ENCODE measurements at regions not wholly inside any gene's neighbourhood (a gene's known extent, or its start where the extent isn't known, plus 50 kb on each side); places are given as distances from the start of the nearest gene placed in this dataset.

DNA sequence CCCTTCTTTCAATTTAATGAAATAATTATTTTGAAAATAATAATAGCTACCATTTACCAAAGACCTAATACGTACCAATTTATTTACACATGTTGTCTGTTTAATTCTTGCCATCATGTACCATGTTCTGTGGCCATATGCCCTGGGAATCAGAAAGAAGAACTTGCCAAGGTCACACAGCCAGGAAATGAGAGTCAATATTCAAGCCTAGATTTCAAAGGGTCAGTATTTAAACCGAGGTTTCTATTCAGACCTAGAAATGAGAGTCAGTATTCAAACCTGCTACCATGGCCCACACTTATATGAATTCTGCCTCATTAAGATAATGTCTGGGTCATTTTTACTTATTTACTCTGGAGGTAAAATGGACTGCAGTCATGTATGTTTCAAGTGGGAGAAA, 103.6 kb upstream of the TBL1XR1 start:
- no peak for TF ChIP-seq ZNF70 (CRISPR knock-in tag; IDR thresholded peaks at IDR 0.05)
- no peak for TF ChIP-seq ZFP3 (CRISPR knock-in tag; IDR thresholded peaks at IDR 0.05)
- no peak for TF ChIP-seq CSDC2 (CRISPR knock-in tag; IDR thresholded peaks at IDR 0.05)
- TF ChIP-seq TCF4 (CRISPR knock-in tag; IDR thresholded peaks at IDR 0.05; ENCODE audit: borderline replicate concordance) = no peak
- TF ChIP-seq BACH2 (CRISPR knock-in tag; IDR thresholded peaks at IDR 0.05; ENCODE audit: borderline replicate concordance) = no peak
- TF ChIP-seq, protein P1, sequence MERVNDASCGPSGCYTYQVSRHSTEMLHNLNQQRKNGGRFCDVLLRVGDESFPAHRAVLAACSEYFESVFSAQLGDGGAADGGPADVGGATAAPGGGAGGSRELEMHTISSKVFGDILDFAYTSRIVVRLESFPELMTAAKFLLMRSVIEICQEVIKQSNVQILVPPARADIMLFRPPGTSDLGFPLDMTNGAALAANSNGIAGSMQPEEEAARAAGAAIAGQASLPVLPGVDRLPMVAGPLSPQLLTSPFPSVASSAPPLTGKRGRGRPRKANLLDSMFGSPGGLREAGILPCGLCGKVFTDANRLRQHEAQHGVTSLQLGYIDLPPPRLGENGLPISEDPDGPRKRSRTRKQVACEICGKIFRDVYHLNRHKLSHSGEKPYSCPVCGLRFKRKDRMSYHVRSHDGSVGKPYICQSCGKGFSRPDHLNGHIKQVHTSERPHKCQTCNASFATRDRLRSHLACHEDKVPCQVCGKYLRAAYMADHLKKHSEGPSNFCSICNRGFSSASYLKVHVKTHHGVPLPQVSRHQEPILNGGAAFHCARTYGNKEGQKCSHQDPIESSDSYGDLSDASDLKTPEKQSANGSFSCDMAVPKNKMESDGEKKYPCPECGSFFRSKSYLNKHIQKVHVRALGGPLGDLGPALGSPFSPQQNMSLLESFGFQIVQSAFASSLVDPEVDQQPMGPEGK (CRISPR knock-in tag; IDR thresholded peaks at IDR 0.05; ENCODE audit: borderline replicate concordance) = no peak
- TF ChIP-seq ZNF8 (CRISPR knock-in tag; IDR thresholded peaks at IDR 0.05) = no peak
- TF ChIP-seq ZC3H10 (CRISPR knock-in tag; IDR thresholded peaks at IDR 0.05) = no peak
- TF ChIP-seq, protein P2, sequence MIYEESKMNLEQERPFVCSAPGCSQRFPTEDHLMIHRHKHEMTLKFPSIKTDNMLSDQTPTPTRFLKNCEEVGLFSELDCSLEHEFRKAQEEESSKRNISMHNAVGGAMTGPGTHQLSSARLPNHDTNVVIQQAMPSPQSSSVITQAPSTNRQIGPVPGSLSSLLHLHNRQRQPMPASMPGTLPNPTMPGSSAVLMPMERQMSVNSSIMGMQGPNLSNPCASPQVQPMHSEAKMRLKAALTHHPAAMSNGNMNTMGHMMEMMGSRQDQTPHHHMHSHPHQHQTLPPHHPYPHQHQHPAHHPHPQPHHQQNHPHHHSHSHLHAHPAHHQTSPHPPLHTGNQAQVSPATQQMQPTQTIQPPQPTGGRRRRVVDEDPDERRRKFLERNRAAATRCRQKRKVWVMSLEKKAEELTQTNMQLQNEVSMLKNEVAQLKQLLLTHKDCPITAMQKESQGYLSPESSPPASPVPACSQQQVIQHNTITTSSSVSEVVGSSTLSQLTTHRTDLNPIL (CRISPR knock-in tag; IDR thresholded peaks at IDR 0.05; ENCODE audit: low read depth) = no peak
- TF ChIP-seq, protein P3, sequence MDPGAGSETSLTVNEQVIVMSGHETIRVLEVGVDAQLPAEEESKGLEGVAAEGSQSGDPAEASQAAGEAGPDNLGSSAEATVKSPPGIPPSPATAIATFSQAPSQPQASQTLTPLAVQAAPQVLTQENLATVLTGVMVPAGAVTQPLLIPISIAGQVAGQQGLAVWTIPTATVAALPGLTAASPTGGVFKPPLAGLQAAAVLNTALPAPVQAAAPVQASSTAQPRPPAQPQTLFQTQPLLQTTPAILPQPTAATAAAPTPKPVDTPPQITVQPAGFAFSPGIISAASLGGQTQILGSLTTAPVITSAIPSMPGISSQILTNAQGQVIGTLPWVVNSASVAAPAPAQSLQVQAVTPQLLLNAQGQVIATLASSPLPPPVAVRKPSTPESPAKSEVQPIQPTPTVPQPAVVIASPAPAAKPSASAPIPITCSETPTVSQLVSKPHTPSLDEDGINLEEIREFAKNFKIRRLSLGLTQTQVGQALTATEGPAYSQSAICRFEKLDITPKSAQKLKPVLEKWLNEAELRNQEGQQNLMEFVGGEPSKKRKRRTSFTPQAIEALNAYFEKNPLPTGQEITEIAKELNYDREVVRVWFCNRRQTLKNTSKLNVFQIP (CRISPR knock-in tag; IDR thresholded peaks at IDR 0.05; ENCODE audit: borderline replicate concordance, low read depth) = no peak
- TF ChIP-seq SNAI2 (CRISPR knock-in tag; IDR thresholded peaks at IDR 0.05) = no peak
- no peak for TF ChIP-seq ESRRG (CRISPR knock-in tag; IDR thresholded peaks at IDR 0.05)
- TF ChIP-seq ISL1 (CRISPR knock-in tag; IDR thresholded peaks at IDR 0.05) = no peak
- TF ChIP-seq, protein P4, sequence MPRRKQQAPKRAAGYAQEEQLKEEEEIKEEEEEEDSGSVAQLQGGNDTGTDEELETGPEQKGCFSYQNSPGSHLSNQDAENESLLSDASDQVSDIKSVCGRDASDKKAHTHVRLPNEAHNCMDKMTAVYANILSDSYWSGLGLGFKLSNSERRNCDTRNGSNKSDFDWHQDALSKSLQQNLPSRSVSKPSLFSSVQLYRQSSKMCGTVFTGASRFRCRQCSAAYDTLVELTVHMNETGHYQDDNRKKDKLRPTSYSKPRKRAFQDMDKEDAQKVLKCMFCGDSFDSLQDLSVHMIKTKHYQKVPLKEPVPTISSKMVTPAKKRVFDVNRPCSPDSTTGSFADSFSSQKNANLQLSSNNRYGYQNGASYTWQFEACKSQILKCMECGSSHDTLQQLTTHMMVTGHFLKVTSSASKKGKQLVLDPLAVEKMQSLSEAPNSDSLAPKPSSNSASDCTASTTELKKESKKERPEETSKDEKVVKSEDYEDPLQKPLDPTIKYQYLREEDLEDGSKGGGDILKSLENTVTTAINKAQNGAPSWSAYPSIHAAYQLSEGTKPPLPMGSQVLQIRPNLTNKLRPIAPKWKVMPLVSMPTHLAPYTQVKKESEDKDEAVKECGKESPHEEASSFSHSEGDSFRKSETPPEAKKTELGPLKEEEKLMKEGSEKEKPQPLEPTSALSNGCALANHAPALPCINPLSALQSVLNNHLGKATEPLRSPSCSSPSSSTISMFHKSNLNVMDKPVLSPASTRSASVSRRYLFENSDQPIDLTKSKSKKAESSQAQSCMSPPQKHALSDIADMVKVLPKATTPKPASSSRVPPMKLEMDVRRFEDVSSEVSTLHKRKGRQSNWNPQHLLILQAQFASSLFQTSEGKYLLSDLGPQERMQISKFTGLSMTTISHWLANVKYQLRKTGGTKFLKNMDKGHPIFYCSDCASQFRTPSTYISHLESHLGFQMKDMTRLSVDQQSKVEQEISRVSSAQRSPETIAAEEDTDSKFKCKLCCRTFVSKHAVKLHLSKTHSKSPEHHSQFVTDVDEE (CRISPR knock-in tag; IDR thresholded peaks at IDR 0.05) = no peak
- no peak for ATAC-seq

DNA sequence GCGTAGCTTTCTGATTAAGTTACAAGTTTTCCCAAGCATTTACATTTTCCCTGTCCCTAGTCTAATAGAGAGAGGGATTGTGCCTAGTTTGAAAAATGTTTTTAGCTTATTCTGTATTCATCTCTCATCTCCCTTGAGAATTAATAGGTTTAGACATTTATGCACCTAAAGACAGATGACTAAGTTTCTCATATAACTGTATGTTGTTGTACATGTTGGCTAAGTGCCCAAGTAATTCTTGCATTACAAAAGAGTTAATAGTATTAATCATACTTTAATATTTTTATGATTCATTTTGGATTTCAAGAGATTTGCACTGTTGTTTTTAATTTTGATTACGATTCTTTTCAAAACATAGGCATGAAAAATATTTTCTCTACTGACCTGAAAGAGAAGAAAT, 109.0 kb upstream of the TBL1XR1 start:
- peak; percentile 86 for ATAC-seq
- TF ChIP-seq, protein P2 (CRISPR knock-in tag; IDR thresholded peaks at IDR 0.05; ENCODE audit: low read depth) = no peak
- TF ChIP-seq ISL1 (CRISPR knock-in tag; IDR thresholded peaks at IDR 0.05) = peak; percentile 63

DNA sequence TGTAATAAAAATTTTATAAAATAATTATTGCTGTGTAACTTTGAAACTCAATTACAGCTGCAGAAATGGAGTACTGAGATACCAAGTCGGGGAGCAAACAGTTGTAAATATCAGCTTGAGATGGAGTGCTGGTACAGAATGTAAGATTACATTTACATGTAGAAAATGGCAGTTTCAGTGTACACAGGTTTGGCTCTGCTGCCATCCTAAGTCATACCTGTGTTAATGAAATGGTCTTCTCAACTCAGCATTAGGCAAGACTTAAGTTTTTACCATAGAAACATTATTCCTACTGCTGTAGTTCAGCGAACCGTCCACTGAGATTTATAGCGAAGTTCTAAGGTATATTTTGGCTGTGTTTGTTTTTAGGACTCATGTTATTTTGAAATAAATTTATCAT, 110.1 kb upstream of the TBL1XR1 start:
- ATAC-seq = no peak
- TF ChIP-seq, protein P1 (CRISPR knock-in tag; IDR thresholded peaks at IDR 0.05; ENCODE audit: borderline replicate concordance) = no peak
- no peak for TF ChIP-seq ISL1 (CRISPR knock-in tag; IDR thresholded peaks at IDR 0.05)
- no peak for TF ChIP-seq TOX (CRISPR knock-in tag; IDR thresholded peaks at IDR 0.05; ENCODE audit: borderline replicate concordance)
- TF ChIP-seq ZNF565 (CRISPR knock-in tag; conservative IDR thresholded peaks at IDR 0.05; ENCODE audit: low read depth) = no peak
- TF ChIP-seq, protein P4 (CRISPR knock-in tag; IDR thresholded peaks at IDR 0.05) = no peak
- TF ChIP-seq SNAI2 (CRISPR knock-in tag; IDR thresholded peaks at IDR 0.05) = no peak
- TF ChIP-seq, protein P3 (CRISPR knock-in tag; IDR thresholded peaks at IDR 0.05; ENCODE audit: borderline replicate concordance, low read depth) = no peak
- TF ChIP-seq ARNTL (CRISPR knock-in tag; IDR thresholded peaks at IDR 0.05; ENCODE audit: borderline replicate concordance, low read depth) = no peak
- TF ChIP-seq RARB (CRISPR knock-in tag; IDR thresholded peaks at IDR 0.05) = no peak

All from SK-N-SH treated with all-trans-retinoic acid at 6 μM for 48 hours (cell line).